BJ (cell line): ENCODE measurements at regions not wholly inside any gene's neighbourhood (a gene's known extent, or its start where the extent isn't known, plus 50 kb on each side); places are given as distances from the start of the nearest gene placed in this dataset.
"Not testable (repeated sequence)": the region's sequence is repeated elsewhere in the genome, so short reads cannot be mapped to it uniquely, and the experiment has no call there.

Experiments used
- CTCF ChIA-PET: fragments of 350-600 bp; formaldehyde crosslinking; extraction: SDS; loops from one replicate; lab custom pipeline; 2021; ENCODE audit warnings: antibody characterized with exemption, inconsistent platforms; lab: Yijun Ruan, JAX
- POLR2A ChIA-PET: fragments of 300-600 bp; sonication (Branson Sonifier 250); formaldehyde crosslinking; extraction: SDS; loops from one replicate; lab custom pipeline; 2021; ENCODE audit warnings: antibody characterized with exemption; lab: Charles Lee
- DNase-seq: peaks from one replicate; pipeline ENCODE4 v3.0.0-alpha.2; 2011; ENCODE audit warnings: low read depth
- H3K27me3 ChIP-seq: 2 replicates; pipeline ENCODE4 v1.6.0; 2011; ENCODE audit warnings: low read length; ENCODE audit not compliant: control insufficient read depth, insufficient read depth
- H3K36me3 ChIP-seq: 2 replicates; pipeline ENCODE4 v1.5.1; 2011; ENCODE audit warnings: low read length; ENCODE audit not compliant: control insufficient read depth, insufficient read depth
- H3K4me3 ChIP-seq: 2 replicates; pipeline ENCODE4 v1.5.1; 2011; ENCODE audit warnings: low read depth, mild to moderate bottlenecking, control low read depth, low read length
- TF ChIP-seq, protein P1 (sequence below): IDR thresholded peaks from 2 replicates; pipeline ENCODE4 v1.5.1; 2011; ENCODE audit warnings: low read depth, mild to moderate bottlenecking, control low read depth, inconsistent platforms, low read length, moderate library complexity; ENCODE audit not compliant: insufficient read depth

DNA sequence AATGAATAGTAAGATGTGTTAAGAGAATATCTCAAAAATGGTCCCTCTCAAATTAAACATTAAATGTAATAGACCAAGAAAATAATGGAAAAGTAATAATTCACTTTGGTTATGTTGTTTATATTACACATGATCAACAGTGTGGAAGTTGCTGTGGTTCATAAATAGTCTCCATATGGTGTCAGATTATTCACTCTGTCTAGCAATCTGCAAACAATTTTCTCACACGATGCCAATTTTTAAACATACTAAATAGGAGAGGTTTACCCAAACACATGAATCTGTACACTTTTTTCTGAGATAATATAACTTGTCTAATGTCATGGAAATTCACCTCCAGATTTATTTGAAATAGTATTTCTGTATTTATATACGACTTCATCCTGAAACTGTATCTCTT lies 217.4 kb upstream of the FBXL7 start:
- CTCF ChIA-PET: no interaction called here
- TF ChIP-seq, protein P1, sequence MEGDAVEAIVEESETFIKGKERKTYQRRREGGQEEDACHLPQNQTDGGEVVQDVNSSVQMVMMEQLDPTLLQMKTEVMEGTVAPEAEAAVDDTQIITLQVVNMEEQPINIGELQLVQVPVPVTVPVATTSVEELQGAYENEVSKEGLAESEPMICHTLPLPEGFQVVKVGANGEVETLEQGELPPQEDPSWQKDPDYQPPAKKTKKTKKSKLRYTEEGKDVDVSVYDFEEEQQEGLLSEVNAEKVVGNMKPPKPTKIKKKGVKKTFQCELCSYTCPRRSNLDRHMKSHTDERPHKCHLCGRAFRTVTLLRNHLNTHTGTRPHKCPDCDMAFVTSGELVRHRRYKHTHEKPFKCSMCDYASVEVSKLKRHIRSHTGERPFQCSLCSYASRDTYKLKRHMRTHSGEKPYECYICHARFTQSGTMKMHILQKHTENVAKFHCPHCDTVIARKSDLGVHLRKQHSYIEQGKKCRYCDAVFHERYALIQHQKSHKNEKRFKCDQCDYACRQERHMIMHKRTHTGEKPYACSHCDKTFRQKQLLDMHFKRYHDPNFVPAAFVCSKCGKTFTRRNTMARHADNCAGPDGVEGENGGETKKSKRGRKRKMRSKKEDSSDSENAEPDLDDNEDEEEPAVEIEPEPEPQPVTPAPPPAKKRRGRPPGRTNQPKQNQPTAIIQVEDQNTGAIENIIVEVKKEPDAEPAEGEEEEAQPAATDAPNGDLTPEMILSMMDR: no peak
- POLR2A ChIA-PET: no interaction called here
- no peak for DNase-seq
- H3K27me3 ChIP-seq: peaks cover 2% of the 10 kb centered on the region; the same call in 1 of the 2 replicates
- H3K4me3 ChIP-seq: no peak overlapping the region
- no peaks in the 10 kb centered on the region for H3K36me3 ChIP-seq

DNA sequence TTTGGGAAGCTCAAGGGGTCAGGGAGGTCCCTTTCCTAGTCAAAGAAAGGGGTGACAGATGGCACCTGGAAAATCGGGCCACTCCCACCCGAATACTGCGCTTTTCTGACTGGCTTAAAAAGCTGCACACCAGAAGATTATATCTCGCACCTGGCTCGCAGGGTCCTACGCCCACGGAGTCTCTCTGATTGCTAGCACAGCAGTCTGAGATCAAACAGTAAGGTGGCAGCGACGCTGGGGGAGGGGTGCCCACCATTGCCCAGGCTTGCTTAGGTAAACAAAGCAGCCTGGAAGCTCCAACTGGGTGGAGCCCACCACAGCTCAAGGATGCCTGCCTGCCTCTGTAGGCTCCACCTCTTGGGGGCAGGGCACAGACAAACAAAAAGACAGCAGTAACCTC lies 228.4 kb upstream of the FBXL7 start:
- DNase-seq, H3K36me3 ChIP-seq, H3K4me3 ChIP-seq, POLR2A ChIA-PET, CTCF ChIA-PET, H3K27me3 ChIP-seq: not testable (repeated sequence)

DNA sequence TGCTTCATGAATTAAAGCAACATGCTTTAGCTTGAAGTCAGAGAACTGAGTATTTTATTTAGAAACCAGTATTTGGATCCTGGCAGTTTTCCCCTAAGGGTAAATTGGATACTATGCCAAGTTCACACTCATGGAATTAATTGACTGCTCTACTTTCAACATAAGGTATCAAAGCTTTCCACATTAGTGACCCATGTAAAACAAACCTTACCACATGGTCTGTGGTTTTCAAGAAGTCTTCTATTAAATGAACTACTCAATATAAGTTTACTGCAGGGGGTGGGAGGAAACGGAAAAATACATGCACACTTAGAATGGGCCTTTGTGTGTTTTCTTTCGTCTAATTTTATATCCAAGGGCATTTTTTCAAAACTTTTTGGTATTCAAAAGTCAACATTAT lies 232.0 kb upstream of the FBXL7 start:
- Histone ChIP-seq H3K27me3 (no peaks in the 10 kb centered on the region), H3K36me3 (no peaks in the 10 kb centered on the region), H3K4me3 (no peak overlapping the region)
- no peak for DNase-seq
- ChIA-PET CTCF (interaction anchor here (1.3 kb wide), 1 partner anchor 14 kb away, joined by 5 read pairs; no protein-coding TSS in a partner anchor), POLR2A (no interaction called here)
- TF ChIP-seq, protein P1: no peak

DNA sequence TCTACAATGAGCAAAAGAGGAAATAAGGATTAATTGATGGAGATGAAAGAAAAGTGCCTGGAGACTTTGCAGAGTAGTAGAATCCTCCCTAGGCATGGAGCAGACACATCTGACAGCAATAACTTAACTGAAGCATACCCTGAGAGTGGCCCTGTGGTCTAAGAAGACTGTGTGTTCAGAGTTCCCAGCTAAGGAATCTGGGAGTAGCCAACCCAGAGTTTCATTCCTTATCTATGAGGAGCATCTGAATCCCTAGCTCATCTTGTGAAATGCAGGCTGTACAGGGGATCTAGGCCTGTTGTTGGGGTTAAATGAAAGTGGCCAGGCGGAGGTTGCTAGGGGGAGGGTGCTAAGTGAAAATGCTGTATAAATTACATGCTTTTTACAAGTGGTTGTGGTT lies 233.1 kb upstream of the FBXL7 start:
- TF ChIP-seq, protein P1: no peak
- CTCF ChIA-PET: no interaction called here
- POLR2A ChIA-PET: no interaction called here
- Histone ChIP-seq H3K36me3 (no peaks in the 10 kb centered on the region), H3K4me3 (no peak overlapping the region), H3K27me3 (no peaks in the 10 kb centered on the region)
- DNase-seq: no peak

DNA sequence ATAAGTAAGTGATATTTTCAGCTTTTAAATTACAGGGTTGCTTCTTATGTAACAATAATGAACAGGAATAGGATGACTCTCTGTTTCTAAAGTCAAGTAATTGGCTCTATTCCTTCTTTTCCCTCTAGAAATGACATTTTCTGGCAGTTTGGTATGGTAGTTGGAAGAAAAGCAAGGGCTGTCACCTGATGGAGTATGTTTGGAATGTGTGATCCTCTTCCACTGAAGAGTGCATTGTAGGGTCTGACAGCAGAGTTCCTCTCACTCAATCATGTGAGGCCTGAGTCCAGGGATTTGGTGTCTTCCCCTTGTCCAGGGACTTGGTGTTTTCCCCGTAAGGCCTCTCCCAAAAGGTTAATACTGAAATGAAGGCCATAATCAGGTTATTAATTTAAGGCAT lies 233.8 kb upstream of the FBXL7 start:
- H3K27me3 ChIP-seq: no peaks in the 10 kb centered on the region
- ChIA-PET CTCF (no interaction called here), POLR2A (no interaction called here)
- TF ChIP-seq, protein P1: no peak
- no peaks in the 10 kb centered on the region for H3K36me3 ChIP-seq
- DNase-seq: no peak
- H3K4me3 ChIP-seq: no peak overlapping the region

DNA sequence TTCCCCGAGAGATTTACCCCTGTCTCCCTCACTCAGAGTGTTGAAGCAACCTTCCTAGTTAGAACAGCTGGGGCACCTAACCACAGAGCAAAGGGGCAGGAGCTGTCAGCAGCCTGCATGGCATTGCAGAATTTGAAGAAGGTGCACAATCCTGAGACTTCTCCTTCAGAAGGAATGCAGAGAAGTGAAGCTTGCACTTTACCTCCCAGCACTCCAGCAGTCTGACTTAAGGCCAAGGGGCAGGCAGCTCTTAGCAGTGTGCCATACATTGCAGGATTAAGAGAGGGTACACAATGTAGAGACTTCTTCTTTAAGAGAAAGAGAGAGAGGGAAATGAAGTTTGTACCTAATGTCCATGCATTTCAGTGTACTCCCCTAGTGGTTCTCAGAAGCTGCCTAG lies 236.0 kb upstream of the FBXL7 start:
- no peaks in the 10 kb centered on the region for H3K36me3 ChIP-seq
- ChIA-PET POLR2A (no interaction called here), CTCF (interaction anchor here (1.3 kb wide), 1 partner anchor 13 kb away, joined by 3 read pairs; no protein-coding TSS in a partner anchor)
- TF ChIP-seq, protein P1: no peak
- no peaks in the 10 kb centered on the region for H3K27me3 ChIP-seq
- DNase-seq: no peak
- no peak overlapping the region for H3K4me3 ChIP-seq
